ENCODE measurements at regions not wholly inside any gene's neighbourhood (a gene's known extent, or its start where the extent isn't known, plus 50 kb on each side); places are given as distances from the start of the nearest gene placed in this dataset.

DNA sequence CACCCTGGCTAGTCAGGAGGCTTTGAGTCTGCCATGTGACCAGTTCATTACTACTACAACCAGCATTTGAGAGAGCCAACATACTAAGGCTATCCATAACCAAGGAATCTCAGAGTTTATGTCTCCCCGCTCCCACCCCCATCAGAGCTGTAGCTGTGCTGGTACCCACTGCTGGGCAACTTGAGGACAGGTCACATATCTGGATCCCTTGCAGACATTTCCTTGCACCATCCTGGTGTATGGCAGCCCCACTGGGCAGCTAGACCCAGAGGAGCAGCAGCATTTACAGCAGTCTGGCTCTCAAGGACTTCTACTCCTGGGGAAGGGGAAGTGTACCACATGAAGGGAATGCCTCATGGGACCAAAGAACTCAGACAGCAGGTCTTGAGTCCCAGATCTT is 160.8 kb upstream of the ST8SIA2 start:
- TF ChIP-seq, protein P1, sequence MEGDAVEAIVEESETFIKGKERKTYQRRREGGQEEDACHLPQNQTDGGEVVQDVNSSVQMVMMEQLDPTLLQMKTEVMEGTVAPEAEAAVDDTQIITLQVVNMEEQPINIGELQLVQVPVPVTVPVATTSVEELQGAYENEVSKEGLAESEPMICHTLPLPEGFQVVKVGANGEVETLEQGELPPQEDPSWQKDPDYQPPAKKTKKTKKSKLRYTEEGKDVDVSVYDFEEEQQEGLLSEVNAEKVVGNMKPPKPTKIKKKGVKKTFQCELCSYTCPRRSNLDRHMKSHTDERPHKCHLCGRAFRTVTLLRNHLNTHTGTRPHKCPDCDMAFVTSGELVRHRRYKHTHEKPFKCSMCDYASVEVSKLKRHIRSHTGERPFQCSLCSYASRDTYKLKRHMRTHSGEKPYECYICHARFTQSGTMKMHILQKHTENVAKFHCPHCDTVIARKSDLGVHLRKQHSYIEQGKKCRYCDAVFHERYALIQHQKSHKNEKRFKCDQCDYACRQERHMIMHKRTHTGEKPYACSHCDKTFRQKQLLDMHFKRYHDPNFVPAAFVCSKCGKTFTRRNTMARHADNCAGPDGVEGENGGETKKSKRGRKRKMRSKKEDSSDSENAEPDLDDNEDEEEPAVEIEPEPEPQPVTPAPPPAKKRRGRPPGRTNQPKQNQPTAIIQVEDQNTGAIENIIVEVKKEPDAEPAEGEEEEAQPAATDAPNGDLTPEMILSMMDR (IDR thresholded peaks at IDR 0.05), result no peak
- no peak for TF ChIP-seq POLR2A (IDR thresholded peaks at IDR 0.05)
- TF ChIP-seq POLR2AphosphoS5 (IDR thresholded peaks at IDR 0.05), result no peak
- no peak overlapping the region for H3K4me3 ChIP-seq

DNA sequence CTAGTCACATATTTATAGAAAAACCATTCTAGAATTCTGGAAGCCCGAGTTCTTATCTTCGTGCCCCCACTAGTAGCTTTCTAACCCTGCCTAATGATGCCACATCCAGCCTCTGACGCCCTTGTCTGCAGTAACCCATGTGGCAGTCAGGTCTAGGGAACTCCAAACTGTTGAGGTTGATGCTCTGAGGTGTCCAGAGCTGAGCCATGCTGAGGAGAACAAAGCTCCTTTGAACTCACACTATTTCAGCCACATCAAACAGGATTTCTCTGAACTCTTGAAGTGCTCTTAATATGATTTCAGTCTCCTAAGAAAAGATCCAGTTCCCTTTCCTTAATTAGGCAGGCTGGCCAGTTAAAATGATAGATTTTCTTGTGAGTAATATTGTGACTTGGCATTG is 150.5 kb upstream of the ST8SIA2 start:
- intact Hi-C loops (cut with DNase I; ENCODE audit: low total_unique reads), result no loop called here
- Histone ChIP-seq H3K36me3 (no peaks in the 10 kb centered on the region), H3K27ac (no peak overlapping the region), H3K27me3 (peaks cover 0 to 3% of the 10 kb centered on the region in 2 donors), H3K4me3 (no peak overlapping the region), H3K9me3 (peaks cover 0 to 18% of the 10 kb centered on the region in 2 donors), H3K4me1 (no peaks in the 10 kb centered on the region)
- TF ChIP-seq, protein P1 (IDR thresholded peaks at IDR 0.05), result no peak
- TF ChIP-seq POLR2AphosphoS5 (IDR thresholded peaks at IDR 0.05) (no peak), POLR2A (IDR thresholded peaks at IDR 0.05) (no peak)
- DNase-seq (ENCODE audit: low spot score in 2 of 2), result no peak

More for the DNA sequence above, 160.8 kb upstream of the ST8SIA2 start:
- DNase-seq (ENCODE audit: low spot score in 2 of 2), result no peak
- Histone ChIP-seq H3K27me3 (peaks cover 0 to 8% of the 10 kb centered on the region in 2 donors), H3K36me3 (no peaks in the 10 kb centered on the region), H3K9me3 (peaks cover 0 to 13% of the 10 kb centered on the region in 2 donors), H3K27ac (no peak overlapping the region), H3K4me1 (no peaks in the 10 kb centered on the region)
- intact Hi-C loops (cut with DNase I; ENCODE audit: low total_unique reads), result no loop called here

DNA sequence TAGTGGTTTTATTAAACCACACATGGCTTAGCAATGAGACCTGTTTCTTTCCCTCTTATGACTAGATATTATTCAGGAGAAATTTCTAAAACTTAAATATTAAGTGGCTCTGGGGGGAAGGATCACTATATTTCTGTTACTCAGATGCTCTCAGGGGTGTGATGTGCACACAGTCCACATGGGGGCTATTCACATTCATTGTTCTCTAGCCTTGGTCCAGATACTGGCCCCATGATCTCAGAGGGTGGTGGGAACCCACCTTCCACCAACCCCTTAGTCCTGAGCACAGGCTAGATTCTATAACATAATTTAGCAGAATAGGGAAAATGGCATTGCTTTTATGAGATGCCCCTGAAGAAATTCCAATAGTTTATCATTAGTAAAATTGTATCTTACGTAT is 149.0 kb upstream of the ST8SIA2 start:
- intact Hi-C loops (cut with DNase I; ENCODE audit: low total_unique reads), result no loop called here
- Histone ChIP-seq H3K4me1 (no peaks in the 10 kb centered on the region), H3K9me3 (peaks cover 0 to 6% of the 10 kb centered on the region in 2 donors)

DNA sequence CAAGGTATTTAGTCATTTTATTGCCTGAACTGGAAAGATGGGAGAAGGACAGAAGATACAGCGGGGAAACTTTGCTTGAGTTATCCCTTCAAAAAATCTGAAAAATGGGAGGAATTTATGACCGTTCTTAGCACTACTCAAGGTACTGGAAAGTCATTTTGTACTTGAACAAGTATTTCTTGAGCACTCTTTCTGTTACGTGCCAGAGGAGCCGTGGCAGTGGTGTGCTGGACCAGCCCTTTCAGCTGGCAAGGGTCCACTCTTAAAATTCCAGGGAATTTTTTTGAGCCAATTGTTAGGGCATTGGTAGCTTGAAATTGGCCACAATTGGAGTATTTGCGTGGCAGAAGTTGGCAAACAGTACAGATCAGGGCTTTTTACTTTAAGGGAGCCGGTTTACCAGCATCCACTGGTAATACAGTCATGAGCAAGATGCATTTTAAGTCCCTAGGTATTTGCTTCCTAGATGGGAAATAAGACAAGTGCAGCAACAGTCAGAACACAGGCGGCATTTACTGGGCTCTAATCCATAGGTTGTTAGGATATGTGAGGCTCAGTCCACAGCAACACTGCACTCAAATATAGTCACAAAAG is 145.9 kb upstream of the ST8SIA2 start:
- H3K36me3 ChIP-seq, result no peaks in the 10 kb centered on the region
- H3K9me3 ChIP-seq, result no peaks in the 10 kb centered on the region
- H3K4me3 ChIP-seq, result no peak overlapping the region
- TF ChIP-seq POLR2AphosphoS5 (IDR thresholded peaks at IDR 0.05) (no peak), POLR2A (IDR thresholded peaks at IDR 0.05) (no peak)
- TF ChIP-seq, protein P1 (IDR thresholded peaks at IDR 0.05), result no peak
- no peak for DNase-seq (ENCODE audit: low spot score in 2 of 2)
- peaks cover 0 to 3% of the 10 kb centered on the region in 2 donors for H3K27me3 ChIP-seq
- intact Hi-C loops (cut with DNase I; ENCODE audit: low total_unique reads), result no loop called here
- no peaks in the 10 kb centered on the region for H3K4me1 ChIP-seq
- no peak overlapping the region for H3K27ac ChIP-seq

More for the DNA sequence above, 149.0 kb upstream of the ST8SIA2 start:
- TF ChIP-seq, protein P1 (IDR thresholded peaks at IDR 0.05), result no peak
- no peak for DNase-seq (ENCODE audit: low spot score in 2 of 2)
- H3K36me3 ChIP-seq, result no peaks in the 10 kb centered on the region
- no peak overlapping the region for H3K27ac ChIP-seq
- no peak overlapping the region for H3K4me3 ChIP-seq
- H3K27me3 ChIP-seq, result peaks cover 0 to 3% of the 10 kb centered on the region in 2 donors

DNA sequence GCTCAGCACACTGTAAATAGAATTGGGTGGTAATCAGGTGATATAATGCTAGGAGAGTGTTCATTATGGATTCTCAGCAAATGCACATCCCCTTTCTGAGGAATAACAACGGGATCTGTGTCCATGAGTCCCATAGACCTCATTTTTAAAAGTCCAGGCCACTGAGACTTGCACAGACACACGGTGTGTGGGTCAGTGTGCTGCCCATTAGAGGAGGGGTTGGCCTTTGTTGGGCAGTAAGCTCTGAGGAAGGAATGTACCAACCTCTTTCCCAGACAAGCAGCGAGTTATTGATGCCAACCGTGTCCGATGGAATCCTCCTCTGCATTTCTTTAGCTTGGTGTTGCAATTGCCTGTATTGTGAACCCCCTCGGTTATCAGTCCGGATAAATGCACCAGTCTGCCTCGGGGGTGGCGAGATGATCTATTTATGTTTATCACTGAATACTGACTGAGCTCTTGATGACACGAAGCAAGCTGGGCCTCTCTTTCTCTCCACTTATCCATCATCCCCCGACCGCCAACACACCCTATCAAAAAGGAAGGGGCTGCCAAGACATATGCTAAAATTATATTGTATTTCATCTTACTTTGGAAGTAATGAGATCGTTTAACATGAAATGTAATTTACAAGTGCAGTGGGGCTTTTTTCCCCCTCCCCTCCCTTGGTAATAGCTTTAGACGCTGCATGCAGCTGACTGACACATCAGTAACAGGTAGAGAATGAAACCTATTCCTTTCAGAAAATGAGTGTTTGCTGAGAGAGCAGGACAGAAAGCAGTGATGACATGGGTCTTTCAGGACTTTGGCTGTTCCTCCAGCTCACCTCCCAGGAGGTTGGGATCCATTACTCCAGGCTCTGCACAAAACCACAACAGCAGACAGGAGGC is 126.6 kb upstream of the ST8SIA2 start:
- Histone ChIP-seq H3K36me3 (no peaks in the 10 kb centered on the region), H3K27ac (no peak overlapping the region), H3K9me3 (no peaks in the 10 kb centered on the region), H3K27me3 (no peaks in the 10 kb centered on the region), H3K4me1 (no peaks in the 10 kb centered on the region), H3K4me3 (no peak overlapping the region)
- intact Hi-C loops (cut with DNase I; ENCODE audit: low total_unique reads), result no loop called here
- no peak for DNase-seq (ENCODE audit: low spot score in 2 of 2)
- no peak for TF ChIP-seq POLR2A (IDR thresholded peaks at IDR 0.05)
- TF ChIP-seq, protein P1 (IDR thresholded peaks at IDR 0.05), result no peak

Measured in breast epithelium (tissue), 4 donors.